Embryonic facial prominence (tissue), 1 donor: ENCODE measurements at regions not wholly inside any gene's neighbourhood (a gene's known extent, or its start where the extent isn't known, plus 50 kb on each side); places are given as distances from the start of the nearest gene placed in this dataset.
"Not testable (repeated sequence)": the region's sequence is repeated elsewhere in the genome, so short reads cannot be mapped to it uniquely, and the experiment has no call there.

Experiments used
- DNase-seq: peaks from one replicate; pipeline ENCODE4 v3.0.0-alpha.2; 2016; ENCODE audit errors: extremely low spot score

- DNase-seq, result no peak
Observed at GRCh38 chrX:52261125-52261462, 76.4 kb downstream of the MAGED4 start.

DNA sequence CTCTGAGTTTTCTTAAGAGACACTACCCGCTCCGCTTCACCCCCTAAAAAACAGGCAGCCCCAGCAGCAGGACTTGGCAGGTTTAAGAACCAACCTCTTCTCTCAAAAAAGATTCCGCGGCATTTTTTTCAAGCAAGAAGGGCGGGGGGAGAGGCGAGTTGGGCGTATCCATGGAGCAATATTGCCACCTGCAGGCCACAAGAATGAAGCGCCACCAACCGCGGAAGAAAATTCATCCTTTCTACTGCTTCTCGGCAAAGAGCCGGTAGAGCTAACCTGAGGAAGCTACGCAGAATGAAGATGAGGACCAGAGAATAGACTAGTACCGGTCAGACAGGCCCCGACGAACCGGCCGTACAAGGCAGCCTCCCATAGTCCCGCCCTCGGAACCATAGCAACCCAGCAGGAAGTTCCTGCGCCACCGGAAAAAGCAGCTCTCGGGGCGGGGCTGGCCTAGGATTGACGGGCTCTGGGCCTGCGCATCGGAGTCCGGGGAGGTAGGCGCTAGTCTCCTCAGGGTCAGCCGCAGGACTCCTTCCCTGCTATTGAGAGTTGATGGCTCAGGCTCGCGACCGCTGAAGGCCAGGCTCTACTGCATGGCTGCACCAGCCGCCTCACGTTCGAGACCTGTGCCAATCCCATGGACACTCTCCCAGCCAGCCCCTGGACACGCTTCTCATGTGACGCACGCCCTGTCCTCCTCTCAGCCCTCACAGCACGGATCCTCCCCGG is 76.9 kb downstream of the MAGED4 start:
- DNase-seq, result peak; percentile 74

DNA sequence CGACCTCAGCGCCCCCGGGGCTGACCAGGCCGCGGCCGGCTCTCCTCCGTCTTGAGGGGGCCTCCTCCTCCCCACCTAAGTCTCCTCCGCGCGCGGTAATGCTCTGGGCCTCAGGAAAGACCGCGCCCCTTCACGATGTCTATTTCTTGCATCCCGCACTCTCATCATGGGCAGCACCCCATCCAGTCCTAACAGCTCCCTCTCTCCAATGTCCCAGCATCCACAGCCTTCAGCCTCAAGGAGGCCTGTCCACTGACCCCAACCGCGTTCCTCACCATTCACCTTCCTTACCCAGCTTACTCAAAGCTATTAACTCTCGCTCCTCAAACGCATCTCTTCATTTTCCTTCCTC is 77.5 kb downstream of the MAGED4 start:
- DNase-seq, result no peak

- no peak for DNase-seq
Observed at GRCh38 chrX:52263417-52263816, 78.7 kb downstream of the MAGED4 start.

GRCh38 chrX:52265713-52266112 is 81.0 kb downstream of the MAGED4 start:
- no peak for DNase-seq

DNA sequence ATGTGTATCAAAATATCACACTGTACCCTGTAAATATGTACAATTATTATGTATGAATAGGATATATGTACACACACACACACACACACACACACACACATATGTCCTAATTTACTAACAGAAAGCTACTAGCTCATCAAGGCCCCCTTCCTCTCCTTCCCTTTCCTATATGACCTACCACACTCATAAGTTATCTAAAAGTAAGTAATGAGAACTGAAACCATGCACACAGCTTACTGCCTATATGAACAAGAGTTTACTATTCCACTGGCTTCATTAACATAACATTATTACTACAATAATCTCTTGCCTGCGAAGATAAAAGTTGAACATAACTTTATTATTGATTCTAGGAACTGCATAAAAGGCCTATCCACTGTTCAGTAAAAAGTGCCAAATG is 83.8 kb downstream of the MAGED4 start:
- DNase-seq, result not testable (repeated sequence)

- DNase-seq, result no peak
Observed at GRCh38 chrX:52270453-52271116, 85.9 kb downstream of the MAGED4 start.

DNA sequence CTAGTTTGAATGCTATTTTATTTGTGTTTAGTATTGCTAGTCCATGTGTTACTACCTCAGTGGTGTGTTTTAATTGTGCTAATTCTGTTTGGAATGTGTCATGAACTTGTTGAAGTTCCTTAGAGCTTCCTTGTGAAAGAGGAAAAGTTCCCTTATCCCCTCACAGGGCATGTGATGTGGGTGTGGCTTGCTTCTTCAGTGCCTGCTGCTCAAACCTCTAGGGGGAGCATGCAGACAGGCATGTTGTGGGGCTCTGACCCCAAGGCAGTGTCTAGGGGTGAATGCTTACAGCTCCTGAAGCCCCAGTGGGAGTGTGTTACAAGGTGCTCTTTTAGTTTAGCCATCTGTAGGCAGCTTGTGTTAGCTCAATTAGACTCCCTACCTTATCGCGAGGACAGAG is 86.5 kb downstream of the MAGED4 start:
- no peak for DNase-seq

DNA sequence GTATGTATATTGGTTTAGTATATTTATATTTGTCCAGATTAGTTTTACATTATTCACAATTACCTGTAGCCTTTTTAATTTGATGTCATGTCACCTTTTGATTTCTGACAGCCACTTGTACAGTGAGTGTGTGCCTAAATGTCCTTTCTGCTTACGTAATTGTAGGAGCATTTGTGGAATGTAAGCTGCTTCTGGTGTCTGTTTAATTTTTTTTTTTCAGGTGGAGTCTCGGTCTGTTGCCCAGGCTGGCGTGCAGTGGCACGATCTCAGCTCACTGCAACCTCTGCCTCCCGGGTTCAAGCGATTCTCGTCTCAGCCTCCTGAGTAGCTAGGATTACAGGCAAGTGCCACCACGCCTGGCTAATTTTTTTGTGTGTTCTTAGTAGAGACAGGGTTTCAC is 91.2 kb upstream of the XAGE2 start:
- DNase-seq, result no peak

DNA sequence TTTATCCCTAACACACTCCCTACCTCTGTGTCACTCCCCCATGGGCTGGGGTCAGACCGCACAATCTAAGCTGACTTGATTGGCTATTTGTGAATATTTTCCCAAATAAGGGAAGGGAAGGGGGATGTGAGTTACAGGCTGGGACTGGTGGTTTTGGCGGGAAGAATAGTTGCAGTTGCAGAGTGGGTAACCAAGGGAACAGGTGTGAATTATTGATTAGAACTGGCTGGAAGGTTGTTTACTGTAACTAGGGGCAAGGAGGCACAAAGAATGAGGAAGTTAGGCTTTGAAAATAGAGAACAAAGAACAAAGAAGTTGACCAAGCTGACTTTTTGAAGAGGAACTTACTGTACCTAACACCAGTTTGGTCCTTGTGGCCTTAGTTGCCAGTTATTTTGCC is 88.0 kb upstream of the XAGE2 start:
- DNase-seq, result no peak

DNA sequence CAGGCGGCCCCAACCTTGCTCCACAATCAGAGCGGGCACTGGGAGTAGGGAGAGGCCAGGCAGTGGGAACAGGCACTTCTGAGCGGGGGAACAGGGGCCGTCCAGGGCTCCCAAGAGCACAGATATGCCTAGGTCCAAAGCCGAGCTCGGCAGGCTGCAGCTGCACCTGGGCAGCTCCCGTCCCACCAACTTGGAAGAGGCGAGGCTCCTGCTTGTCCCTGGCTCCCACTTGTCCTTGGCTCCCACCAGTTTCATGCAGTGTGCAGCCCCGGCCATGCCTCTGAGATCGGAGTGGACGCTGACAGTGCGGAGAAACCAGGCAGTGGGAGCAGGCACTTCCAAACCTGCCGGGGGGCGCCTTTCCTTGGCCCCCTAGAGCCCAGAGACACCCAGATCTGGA is 84.0 kb upstream of the XAGE2 start:
- DNase-seq, result no peak

- DNase-seq, result not testable (repeated sequence)
Observed at GRCh38 chrX:52298968-52299367, 69.9 kb upstream of the XAGE2 start.

GRCh38 chrX:52308532-52308931 is 60.3 kb upstream of the XAGE2 start:
- not testable (repeated sequence) for DNase-seq
